Gastroesophageal sphincter (tissue), 4 donors: ENCODE measurements at regions not wholly inside any gene's neighbourhood (a gene's known extent, or its start where the extent isn't known, plus 50 kb on each side); places are given as distances from the start of the nearest gene placed in this dataset.
"Not testable (repeated sequence)": the region's sequence is repeated elsewhere in the genome, so short reads cannot be mapped to it uniquely, and the experiment has no call there.

Experiments used
- ATAC-seq: fragments of 150-250 bp; one replicate; pipeline ENCODE4 v1.9.1; 2016; ENCODE audit warnings: mild to moderate bottlenecking, moderate library complexity
- H3K27ac ChIP-seq, 4 donors: fragments of 200-600 bp; sonication (generic) in 3 of 4; 1 replicate in 3 of 4; 2 replicates in 1 of 4; pipeline ENCODE4 v1.5.1; 2016 to 2019
- H3K27me3 ChIP-seq: fragments of 200-600 bp; sonication (generic); one replicate; pipeline ENCODE4 v1.5.1; 2019
- H3K36me3 ChIP-seq, 2 donors: fragments of 200-600 bp; sonication (generic); one replicate each; pipeline ENCODE4 v1.5.1; 2019; ENCODE audit warnings: control low read depth in 1 of 2
- H3K4me1 ChIP-seq, 3 donors: fragments of 200-600 bp; sonication (generic); 1 replicate in 2 of 3; 2 replicates in 1 of 3; pipeline ENCODE4 v1.5.1; 2016 to 2019; ENCODE audit warnings: control low read depth in 2 of 3
- H3K4me3 ChIP-seq, 2 donors: fragments of 200-600 bp; sonication (generic); one replicate each; pipeline ENCODE4 v1.5.1; 2019; ENCODE audit warnings: mild to moderate bottlenecking in 1 of 2, moderate library complexity in 1 of 2
- H3K9me3 ChIP-seq, 3 donors: fragments of 200-600 bp; sonication (generic); one replicate each; pipeline ENCODE4 v1.5.1; 2017 to 2019; ENCODE audit warnings: control low read depth in 2 of 3
- EP300 ChIP-seq: sonication (generic); formaldehyde crosslinking; IDR thresholded peaks from one replicate; pipeline ENCODE4 v1.6.1; 2017; ENCODE audit warnings: antibody characterized with exemption, mild to moderate bottlenecking
- POLR2A ChIP-seq, 2 donors: fragments of 450-650 bp; IDR thresholded peaks; one replicate each; pipeline ENCODE4 v1.6.1; 2017; ENCODE audit warnings: antibody characterized with exemption in 2 of 2, mild to moderate bottlenecking in 2 of 2, moderate library complexity in 1 of 2
- POLR2AphosphoS5 ChIP-seq: sonication (generic); formaldehyde crosslinking; IDR thresholded peaks from one replicate; pipeline ENCODE4 v1.6.1; 2017; ENCODE audit warnings: antibody characterized with exemption
- WGBS, 2 donors: methylation state at CpG; one replicate each; pipeline ENCODE4 v1.1.5; 2018; ENCODE audit warnings: low coverage in 1 of 2; 5-methylcytosine and 5-hydroxymethylcytosine counted together
- TF ChIP-seq, protein P1 (sequence below), 4 experiments: fragments of 200-600 bp in 2 of 4; fragments of 450-650 bp in 2 of 4; sonication (generic) in 1 of 4; IDR thresholded peaks; one replicate each; pipeline ENCODE4 v1.5.1; 2017 to 2019; ENCODE audit warnings: antibody characterized with exemption in 4 of 4, mild to moderate bottlenecking in 2 of 4, moderate library complexity in 2 of 4

DNA sequence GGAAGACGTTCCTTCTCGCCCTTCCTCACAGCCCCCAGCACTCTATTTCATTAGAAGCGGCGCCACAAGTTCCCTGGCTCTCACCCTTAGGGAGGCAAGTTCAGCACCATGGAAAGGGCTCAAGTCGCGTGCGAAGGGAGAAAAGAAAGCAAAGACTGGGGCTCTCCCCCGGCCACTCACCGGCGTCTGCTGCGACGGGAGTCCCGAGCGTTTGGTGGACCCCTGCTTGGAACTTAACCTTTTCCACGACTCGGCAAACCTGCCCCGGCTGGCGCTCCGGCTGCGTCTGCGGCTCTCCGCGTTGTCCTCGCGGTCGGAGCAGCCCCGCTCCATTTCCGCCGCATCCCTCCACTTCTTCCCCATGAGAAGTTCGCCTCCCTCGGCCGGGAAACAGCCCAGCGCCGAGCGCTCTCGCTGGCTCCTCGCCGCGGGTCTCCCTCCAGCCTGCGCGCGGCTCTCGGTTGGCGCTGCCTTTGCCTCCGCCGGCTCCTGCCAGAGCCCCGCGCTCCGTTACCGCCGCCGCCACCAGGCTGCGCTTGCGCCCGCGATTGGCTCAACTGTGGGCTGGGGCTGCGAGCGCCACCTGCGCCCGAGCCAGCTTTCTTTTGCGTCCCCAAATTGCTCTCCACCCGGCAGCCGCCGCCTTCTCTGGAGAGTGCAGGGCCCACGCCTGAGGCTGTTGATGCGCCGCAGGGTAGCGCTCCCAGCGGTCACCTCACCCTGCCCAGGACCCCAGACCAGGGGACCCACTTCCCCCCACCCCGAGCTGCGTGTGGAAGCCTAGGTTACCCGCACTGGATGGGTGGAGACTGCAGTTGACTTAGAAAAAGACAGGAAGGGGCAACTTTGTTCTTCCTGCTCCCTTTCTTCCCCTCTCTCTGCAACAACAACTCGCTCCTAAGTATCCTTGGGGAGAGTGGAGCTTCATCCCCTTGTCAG, 321.6 kb downstream of the CEMIP2 start:
- peak overlapping the region in 1 of 2 donors; percentile 40 for H3K4me3 ChIP-seq
- H3K27me3 ChIP-seq: peaks cover 67% of the 10 kb centered on the region
- WGBS, 2 donors: 2 to 8% methylated on average over 3 to 18 of the region's 73 CpGs
- peak; percentile 46 for ATAC-seq
- H3K4me1 ChIP-seq: peaks cover 0 to 10% (median 0%) of the 10 kb centered on the region in 3 donors
- H3K27ac ChIP-seq: no peak overlapping the region
- H3K9me3 ChIP-seq: no peaks in the 10 kb centered on the region
- H3K36me3 ChIP-seq: no peaks in the 10 kb centered on the region
- TF ChIP-seq POLR2AphosphoS5: no peak
- TF ChIP-seq EP300: no peak
- TF ChIP-seq, protein P1, sequence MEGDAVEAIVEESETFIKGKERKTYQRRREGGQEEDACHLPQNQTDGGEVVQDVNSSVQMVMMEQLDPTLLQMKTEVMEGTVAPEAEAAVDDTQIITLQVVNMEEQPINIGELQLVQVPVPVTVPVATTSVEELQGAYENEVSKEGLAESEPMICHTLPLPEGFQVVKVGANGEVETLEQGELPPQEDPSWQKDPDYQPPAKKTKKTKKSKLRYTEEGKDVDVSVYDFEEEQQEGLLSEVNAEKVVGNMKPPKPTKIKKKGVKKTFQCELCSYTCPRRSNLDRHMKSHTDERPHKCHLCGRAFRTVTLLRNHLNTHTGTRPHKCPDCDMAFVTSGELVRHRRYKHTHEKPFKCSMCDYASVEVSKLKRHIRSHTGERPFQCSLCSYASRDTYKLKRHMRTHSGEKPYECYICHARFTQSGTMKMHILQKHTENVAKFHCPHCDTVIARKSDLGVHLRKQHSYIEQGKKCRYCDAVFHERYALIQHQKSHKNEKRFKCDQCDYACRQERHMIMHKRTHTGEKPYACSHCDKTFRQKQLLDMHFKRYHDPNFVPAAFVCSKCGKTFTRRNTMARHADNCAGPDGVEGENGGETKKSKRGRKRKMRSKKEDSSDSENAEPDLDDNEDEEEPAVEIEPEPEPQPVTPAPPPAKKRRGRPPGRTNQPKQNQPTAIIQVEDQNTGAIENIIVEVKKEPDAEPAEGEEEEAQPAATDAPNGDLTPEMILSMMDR (IDR thresholded peaks at IDR 0.05): no peak
- TF ChIP-seq POLR2A (IDR thresholded peaks at IDR 0.05): no peak

DNA sequence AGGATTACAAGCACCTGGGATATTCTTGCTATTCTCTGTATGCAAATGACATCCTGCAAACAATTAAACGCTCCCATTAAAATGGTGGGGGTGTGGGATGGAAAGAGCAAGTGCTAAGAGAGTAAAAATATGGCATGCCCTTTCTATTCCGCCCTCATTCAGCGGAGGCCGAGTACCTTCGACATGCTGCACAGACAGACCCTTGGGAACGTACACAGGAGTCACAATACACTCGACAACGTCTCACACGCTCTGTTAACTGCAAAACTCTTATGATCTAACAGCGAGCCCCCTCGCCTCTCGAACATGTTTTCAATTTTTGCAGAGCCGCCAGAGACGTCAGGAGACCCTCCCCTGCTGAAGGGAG, 322.2 kb downstream of the CEMIP2 start:
- H3K9me3 ChIP-seq: no peaks in the 10 kb centered on the region
- H3K4me3 ChIP-seq: peak overlapping the region in 1 of 2 donors; percentile 40
- TF ChIP-seq POLR2AphosphoS5: no peak
- TF ChIP-seq, protein P1 (IDR thresholded peaks at IDR 0.05): no peak
- no peak for TF ChIP-seq EP300
- TF ChIP-seq POLR2A (IDR thresholded peaks at IDR 0.05): no peak
- 38 to 48% methylated on average over 6 to 14 of the region's 14 CpGs for WGBS, 2 donors
- no peak for ATAC-seq
- no peaks in the 10 kb centered on the region for H3K36me3 ChIP-seq
- no peak overlapping the region for H3K27ac ChIP-seq
- H3K27me3 ChIP-seq: peaks cover 69% of the 10 kb centered on the region
- H3K4me1 ChIP-seq: peaks cover 0 to 10% (median 0%) of the 10 kb centered on the region in 3 donors

DNA sequence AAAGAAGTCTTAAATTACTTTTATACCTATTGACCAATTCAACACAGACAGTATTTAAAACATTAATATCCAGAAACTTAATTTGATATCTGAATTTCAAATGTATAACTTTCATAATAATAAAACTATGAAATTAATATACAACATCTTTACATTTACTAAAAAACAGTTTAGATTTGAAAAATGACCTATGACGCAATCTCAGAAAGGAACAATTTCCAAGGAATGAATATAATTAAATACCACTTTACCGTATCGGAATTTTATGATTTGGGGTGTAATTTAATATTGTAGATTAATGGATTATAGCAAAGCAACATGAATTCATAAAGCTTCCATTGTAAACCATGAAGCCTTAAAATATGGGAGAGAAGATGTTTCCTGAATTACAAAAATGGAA, 321.5 kb upstream of the TRPM3 start:
- Histone ChIP-seq H3K4me1 (peaks cover 0 to 10% (median 0%) of the 10 kb centered on the region in 3 donors), H3K9me3 (no peaks in the 10 kb centered on the region), H3K36me3 (no peaks in the 10 kb centered on the region), H3K4me3 (no peak overlapping the region), H3K27me3 (peaks cover 56% of the 10 kb centered on the region), H3K27ac (no peak overlapping the region)
- no peak for TF ChIP-seq POLR2A (IDR thresholded peaks at IDR 0.05)
- TF ChIP-seq, protein P1 (IDR thresholded peaks at IDR 0.05): no peak
- no peak for TF ChIP-seq POLR2AphosphoS5
- 89 to 96% methylated on average over 3 of the region's 3 CpGs for WGBS, 2 donors
- no peak for ATAC-seq

DNA sequence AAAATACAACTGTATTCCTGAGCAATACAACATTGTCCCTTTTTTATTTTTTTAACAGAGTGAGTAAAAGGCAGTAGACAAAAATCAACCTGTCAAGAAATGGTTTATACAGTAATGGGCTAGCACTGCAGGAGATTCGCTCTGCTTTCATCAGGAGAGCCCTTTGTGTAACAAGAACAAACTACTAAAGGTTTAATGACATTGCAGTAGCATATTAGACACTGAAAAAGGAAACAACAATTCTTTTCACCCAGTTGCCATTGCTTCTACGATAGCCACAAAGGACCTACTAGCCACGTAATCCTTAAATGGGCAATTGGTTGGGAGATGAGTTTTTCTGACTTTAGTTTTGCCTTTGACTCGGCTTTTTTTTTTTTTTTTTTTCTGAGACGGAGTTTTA, 319.8 kb upstream of the TRPM3 start:
- WGBS, 2 donors: 67 to 88% methylated on average over 3 to 4 of the region's 5 CpGs
- TF ChIP-seq POLR2A (IDR thresholded peaks at IDR 0.05): no peak
- no peak for TF ChIP-seq POLR2AphosphoS5
- Histone ChIP-seq H3K9me3 (no peaks in the 10 kb centered on the region), H3K27me3 (peaks cover 39% of the 10 kb centered on the region), H3K36me3 (no peaks in the 10 kb centered on the region), H3K4me1 (peaks cover 0 to under 1% (median 0%) of the 10 kb centered on the region in 3 donors), H3K27ac (no peak overlapping the region), H3K4me3 (no peak overlapping the region)
- ATAC-seq: no peak

DNA sequence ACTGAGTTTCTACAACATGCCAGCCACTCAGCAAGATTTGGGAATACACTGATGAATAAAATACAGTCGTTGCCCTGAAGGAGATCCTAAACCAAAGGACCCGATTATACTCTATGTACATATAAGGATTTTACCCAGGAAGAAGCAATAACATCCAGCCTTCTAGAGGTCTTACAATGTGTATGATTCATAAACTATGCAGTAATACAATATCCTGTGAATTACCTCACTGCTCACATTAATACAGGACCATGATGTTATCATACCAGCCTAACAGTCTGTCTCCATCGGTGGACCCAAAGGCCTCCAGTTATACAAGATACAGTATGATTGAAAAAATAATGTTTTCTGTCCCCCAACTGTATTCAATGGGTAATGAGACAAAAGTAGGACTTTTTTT, 310.5 kb upstream of the TRPM3 start:
- Histone ChIP-seq H3K4me1 (no peaks in the 10 kb centered on the region), H3K36me3 (no peaks in the 10 kb centered on the region), H3K27ac (no peak overlapping the region), H3K27me3 (no peaks in the 10 kb centered on the region), H3K9me3 (no peaks in the 10 kb centered on the region), H3K4me3 (no peak overlapping the region)
- WGBS, 2 donors: 84 to 88% methylated on average over 3 of the region's 3 CpGs
- ATAC-seq: no peak
- TF ChIP-seq POLR2AphosphoS5 (no peak), EP300 (no peak), POLR2A (IDR thresholded peaks at IDR 0.05) (no peak)
- TF ChIP-seq, protein P1 (IDR thresholded peaks at IDR 0.05): no peak

DNA sequence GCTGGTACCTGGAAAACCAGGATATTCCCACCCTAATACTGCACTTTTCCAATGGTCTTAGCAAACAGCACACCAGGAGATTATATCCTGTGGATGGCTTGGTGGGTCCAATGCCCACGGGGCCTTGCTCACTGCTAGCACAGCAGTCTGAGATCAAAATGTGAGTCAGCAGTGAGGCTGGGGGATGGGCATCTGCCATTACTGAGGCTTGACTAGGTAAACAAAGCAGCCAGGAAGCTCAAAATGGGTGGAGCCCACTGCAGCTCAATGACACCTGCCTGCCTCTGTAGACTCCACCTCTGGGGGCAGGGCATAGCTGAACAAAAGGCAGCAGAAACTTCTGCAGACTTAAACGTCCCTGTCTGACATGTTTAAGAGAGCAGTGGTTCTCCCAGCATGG, 285.9 kb upstream of the TRPM3 start:
- ATAC-seq, H3K27me3 ChIP-seq, H3K9me3 ChIP-seq, H3K4me1 ChIP-seq, H3K36me3 ChIP-seq, H3K4me3 ChIP-seq, H3K27ac ChIP-seq: not testable (repeated sequence)
- 80% methylated on average over 1 of the region's 2 CpGs; no CpG with 5 or more reads in 1 of the 2 donors for WGBS, 2 donors
